NB4 (cell line): ENCODE measurements at regions not wholly inside any gene's neighbourhood (a gene's known extent, or its start where the extent isn't known, plus 50 kb on each side); places are given as distances from the start of the nearest gene placed in this dataset.
"Not testable (repeated sequence)": the region's sequence is repeated elsewhere in the genome, so short reads cannot be mapped to it uniquely, and the experiment has no call there.

Experiments
- DNase-seq: peaks from one replicate; pipeline ENCODE4 v3.0.0; 2010; ENCODE audit warnings: low read depth
- H3K4me3 ChIP-seq: one replicate; pipeline ENCODE4 v1.5.1; 2011; ENCODE audit warnings: mild to moderate bottlenecking, low read depth, low read length, moderate library complexity
- MYC ChIP-seq: IDR thresholded peaks from 2 replicates; pipeline ENCODE4 v1.6.1; 2011; ENCODE audit warnings: low read depth, low read length
- POLR2A ChIP-seq: IDR thresholded peaks from 2 replicates; pipeline ENCODE4 v1.6.1; 2011; ENCODE audit warnings: mild to moderate bottlenecking; ENCODE audit not compliant: insufficient read length; ENCODE audit errors: extremely low read depth
- TF ChIP-seq, protein P1 (sequence below): IDR thresholded peaks from 2 replicates; pipeline ENCODE4 v1.6.1; 2011; ENCODE audit warnings: low read depth, low read length
- TF ChIP-seq, protein P2 (sequence below): IDR thresholded peaks from one replicate; pipeline ENCODE4 v1.5.1; 2012; ENCODE audit warnings: low read depth, low read length

DNA sequence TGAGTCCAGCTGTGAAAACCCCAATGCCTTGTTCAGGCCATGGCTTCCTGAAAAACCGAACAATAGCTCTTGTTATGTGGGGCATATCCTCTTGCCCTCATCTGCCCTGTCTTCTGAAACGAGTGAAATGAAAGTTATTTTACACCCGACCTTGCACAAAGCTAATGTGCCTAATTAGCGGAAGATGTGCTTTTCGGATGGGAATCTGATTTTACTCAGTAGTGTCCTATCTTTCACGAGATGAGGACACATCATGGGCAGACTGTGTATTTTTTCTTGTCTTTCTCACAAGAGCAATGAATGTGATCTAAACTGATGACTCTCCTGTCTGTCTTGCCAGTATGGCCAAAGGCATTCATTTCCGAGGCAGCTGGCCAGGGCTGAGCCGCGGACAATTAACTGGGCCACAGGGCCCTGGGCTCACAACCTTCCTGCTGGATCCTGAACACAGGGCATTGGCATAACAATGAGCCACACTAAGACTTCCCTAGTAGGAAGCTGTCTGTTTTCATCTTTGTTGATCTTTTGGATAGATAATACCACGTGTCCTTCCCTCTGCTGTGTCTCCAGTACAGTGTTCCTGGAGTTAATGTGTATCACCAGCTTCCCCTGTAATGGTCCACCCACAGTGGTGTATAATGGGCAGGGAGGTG, 86.0 kb upstream of the HIF1A start:
- H3K4me3 ChIP-seq = no peak overlapping the region
- DNase-seq = no peak
- TF ChIP-seq POLR2A (no peak), MYC (no peak)
- TF ChIP-seq, protein P1, sequence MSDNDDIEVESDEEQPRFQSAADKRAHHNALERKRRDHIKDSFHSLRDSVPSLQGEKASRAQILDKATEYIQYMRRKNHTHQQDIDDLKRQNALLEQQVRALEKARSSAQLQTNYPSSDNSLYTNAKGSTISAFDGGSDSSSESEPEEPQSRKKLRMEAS = no peak
- TF ChIP-seq, protein P2, sequence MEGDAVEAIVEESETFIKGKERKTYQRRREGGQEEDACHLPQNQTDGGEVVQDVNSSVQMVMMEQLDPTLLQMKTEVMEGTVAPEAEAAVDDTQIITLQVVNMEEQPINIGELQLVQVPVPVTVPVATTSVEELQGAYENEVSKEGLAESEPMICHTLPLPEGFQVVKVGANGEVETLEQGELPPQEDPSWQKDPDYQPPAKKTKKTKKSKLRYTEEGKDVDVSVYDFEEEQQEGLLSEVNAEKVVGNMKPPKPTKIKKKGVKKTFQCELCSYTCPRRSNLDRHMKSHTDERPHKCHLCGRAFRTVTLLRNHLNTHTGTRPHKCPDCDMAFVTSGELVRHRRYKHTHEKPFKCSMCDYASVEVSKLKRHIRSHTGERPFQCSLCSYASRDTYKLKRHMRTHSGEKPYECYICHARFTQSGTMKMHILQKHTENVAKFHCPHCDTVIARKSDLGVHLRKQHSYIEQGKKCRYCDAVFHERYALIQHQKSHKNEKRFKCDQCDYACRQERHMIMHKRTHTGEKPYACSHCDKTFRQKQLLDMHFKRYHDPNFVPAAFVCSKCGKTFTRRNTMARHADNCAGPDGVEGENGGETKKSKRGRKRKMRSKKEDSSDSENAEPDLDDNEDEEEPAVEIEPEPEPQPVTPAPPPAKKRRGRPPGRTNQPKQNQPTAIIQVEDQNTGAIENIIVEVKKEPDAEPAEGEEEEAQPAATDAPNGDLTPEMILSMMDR = no peak

DNA sequence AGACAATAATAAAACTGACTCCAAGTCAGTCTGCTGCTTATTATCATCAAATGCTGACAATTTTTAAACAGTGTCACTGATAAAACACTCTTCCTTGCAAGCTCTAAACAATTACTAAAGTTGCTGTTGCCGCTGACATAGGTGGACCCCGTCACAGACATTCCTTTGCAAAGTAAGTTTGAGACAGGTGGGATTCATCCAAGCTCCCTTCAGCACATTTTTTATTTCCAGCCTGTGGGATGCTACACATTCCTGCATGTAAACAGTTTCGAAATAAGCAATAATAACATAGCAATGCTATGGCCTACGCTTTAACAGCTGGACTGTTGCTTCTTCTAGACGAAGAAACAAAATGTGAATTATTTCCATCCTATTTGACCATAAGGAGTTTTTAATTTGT, 85.4 kb upstream of the HIF1A start:
- TF ChIP-seq, protein P1 = no peak
- TF ChIP-seq POLR2A (no peak), MYC (no peak)
- TF ChIP-seq, protein P2 = no peak
- H3K4me3 ChIP-seq = no peak overlapping the region
- no peak for DNase-seq

DNA sequence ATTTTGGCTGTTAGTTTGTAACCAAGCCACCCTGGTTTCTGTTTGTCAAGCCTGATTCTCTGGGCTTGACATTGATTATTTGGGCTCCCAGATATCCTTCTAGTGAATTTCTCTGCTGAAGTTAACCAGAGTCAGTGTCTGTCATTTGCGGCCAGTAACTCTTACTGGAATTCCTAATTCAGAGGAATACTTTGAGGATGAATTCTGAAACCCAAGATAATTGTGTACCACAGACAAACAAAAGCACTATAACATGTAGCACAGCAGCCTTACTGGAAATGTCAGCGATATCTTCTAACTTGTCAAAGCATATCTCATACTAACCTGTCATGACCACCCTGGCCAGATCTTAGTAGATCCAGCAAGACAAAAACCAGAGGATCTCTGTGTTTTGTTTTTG, 84.4 kb upstream of the HIF1A start:
- H3K4me3 ChIP-seq = no peak overlapping the region
- DNase-seq = no peak
- TF ChIP-seq, protein P2 = no peak
- TF ChIP-seq, protein P1 = no peak
- TF ChIP-seq POLR2A = no peak
- no peak for TF ChIP-seq MYC

DNA sequence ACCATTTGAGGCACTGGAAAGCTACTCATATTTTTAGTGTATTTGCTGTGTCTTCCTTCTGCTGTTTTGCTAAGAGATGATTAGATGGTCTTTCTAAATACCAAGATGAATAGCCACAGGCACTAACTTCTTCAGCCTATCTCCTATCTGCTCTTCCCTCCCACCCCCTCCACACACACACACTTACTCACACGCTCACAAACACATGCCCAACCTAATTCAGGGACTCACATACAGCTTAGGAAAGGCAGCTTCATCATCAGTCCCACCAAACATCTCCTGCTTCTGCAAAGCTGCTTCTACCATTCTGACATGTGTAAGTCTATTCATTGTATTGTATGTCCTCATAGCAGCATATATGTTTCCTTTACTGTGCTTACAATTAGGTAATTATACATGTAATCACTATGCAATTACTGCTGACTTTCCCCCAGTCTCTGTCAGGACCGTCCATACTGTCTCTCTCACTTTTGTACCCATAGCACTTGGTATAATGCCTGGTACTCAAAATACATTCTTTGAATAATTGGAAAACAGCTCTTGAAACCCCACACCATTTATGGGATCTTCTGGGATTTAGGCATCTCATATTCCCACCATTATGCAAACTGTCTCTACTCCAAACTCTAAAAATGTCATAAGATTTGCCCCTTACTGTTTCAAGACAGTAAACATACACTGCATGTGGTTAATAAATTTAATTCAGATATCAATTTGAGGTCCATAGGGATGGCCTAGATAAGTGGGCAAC, 83.3 kb upstream of the HIF1A start:
- DNase-seq = no peak
- TF ChIP-seq, protein P1 = no peak
- H3K4me3 ChIP-seq = no peak overlapping the region

DNA sequence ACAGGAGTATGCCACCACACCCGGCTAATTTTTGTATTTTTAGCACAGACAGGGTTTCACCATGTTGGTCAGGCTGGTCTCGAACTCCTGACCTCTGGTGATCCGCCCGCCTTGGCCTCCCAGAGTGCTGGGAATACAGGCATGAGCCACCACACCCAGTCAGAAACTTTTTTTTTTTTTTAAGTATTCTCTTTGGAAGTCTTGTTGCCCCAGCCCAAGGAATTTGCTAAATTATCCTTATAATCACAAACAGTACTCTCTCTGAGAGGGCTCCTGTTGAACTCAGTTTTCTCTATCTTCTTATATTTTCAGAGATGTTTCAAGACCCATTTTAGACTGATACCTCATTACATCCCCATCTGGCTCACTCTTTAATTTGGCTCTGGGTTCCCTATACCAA, 82.3 kb upstream of the HIF1A start:
- not testable (repeated sequence) for DNase-seq, H3K4me3 ChIP-seq

DNA sequence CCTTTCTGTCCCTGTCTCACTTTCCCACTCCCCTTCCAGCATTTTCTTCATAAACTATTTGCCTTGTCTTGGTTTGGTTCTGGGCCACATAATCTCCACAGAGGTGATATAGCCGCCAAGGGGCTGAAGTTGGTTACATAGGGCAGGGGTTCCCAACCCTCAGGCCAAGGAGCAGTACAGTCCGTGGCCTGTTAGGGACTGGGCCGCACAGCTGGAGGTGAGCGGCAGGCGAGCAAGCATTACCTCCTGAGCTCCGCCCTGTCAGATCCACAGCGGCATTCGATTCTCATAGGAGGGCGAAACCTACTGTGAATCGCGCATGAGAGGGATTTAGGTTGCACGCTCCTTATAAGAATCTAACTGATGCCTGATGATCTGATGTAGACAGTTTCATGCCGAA, 80.6 kb upstream of the HIF1A start:
- H3K4me3 ChIP-seq = no peak overlapping the region
- DNase-seq = no peak
- TF ChIP-seq, protein P2 = no peak
- TF ChIP-seq POLR2A = no peak
- TF ChIP-seq, protein P1 = no peak
- no peak for TF ChIP-seq MYC
